ENCODE measurements at regions not wholly inside any gene's neighbourhood (a gene's known extent, or its start where the extent isn't known, plus 50 kb on each side); places are given as distances from the start of the nearest gene placed in this dataset.

GRCh38 chr2:8527031-8527430 lies 154.8 kb upstream of the ID2 start:
- no peak for DNase-seq (ENCODE audit: low read depth in 1 of 2, low spot score in 1 of 2)
- in situ Hi-C loops (cut with HindIII; ENCODE audit: low pct_unique_long_range_greater_than_20kb, low sequenced_read_pairs): no loop called here
- no peak for TF ChIP-seq JUND (IDR thresholded peaks at IDR 0.05; ENCODE audit: low read depth)

- no peak for TF ChIP-seq JUND (IDR thresholded peaks at IDR 0.05; ENCODE audit: low read depth)
- in situ Hi-C loops (cut with HindIII; ENCODE audit: low pct_unique_long_range_greater_than_20kb, low sequenced_read_pairs): no loop called here
Measured at GRCh38 chr2:8527676-8528075, 154.2 kb upstream of the ID2 start.

GRCh38 chr2:8528863-8529262 lies 153.0 kb upstream of the ID2 start:
- in situ Hi-C loops (cut with HindIII; ENCODE audit: low pct_unique_long_range_greater_than_20kb, low sequenced_read_pairs): no loop called here
- DNase-seq (ENCODE audit: low read depth in 1 of 2, low spot score in 1 of 2): no peak
- TF ChIP-seq JUND (IDR thresholded peaks at IDR 0.05; ENCODE audit: low read depth): no peak

More at GRCh38 chr2:8527676-8528075, 154.2 kb upstream of the ID2 start:
- no peak for DNase-seq (ENCODE audit: low read depth in 1 of 2, low spot score in 1 of 2)

GRCh38 chr2:8529706-8530277 lies 152.1 kb upstream of the ID2 start:
- DNase-seq (ENCODE audit: low read depth in 1 of 2, low spot score in 1 of 2): no peak
- in situ Hi-C loops (cut with HindIII; ENCODE audit: low pct_unique_long_range_greater_than_20kb, low sequenced_read_pairs): no loop called here
- TF ChIP-seq JUND (IDR thresholded peaks at IDR 0.05; ENCODE audit: low read depth): no peak

GRCh38 chr2:8531481-8531880 lies 150.4 kb upstream of the ID2 start:
- in situ Hi-C loops (cut with HindIII; ENCODE audit: low pct_unique_long_range_greater_than_20kb, low sequenced_read_pairs): no loop called here
- TF ChIP-seq JUND (IDR thresholded peaks at IDR 0.05; ENCODE audit: low read depth): no peak
- DNase-seq (ENCODE audit: low read depth in 1 of 2, low spot score in 1 of 2): no peak

- no peak for DNase-seq (ENCODE audit: low read depth in 1 of 2, low spot score in 1 of 2)
- no peak for TF ChIP-seq JUND (IDR thresholded peaks at IDR 0.05; ENCODE audit: low read depth)
- in situ Hi-C loops (cut with HindIII; ENCODE audit: low pct_unique_long_range_greater_than_20kb, low sequenced_read_pairs): no loop called here
Measured at GRCh38 chr2:8532438-8532837, 149.4 kb upstream of the ID2 start.

GRCh38 chr2:8533923-8534322 lies 147.9 kb upstream of the ID2 start:
- in situ Hi-C loops (cut with HindIII; ENCODE audit: low pct_unique_long_range_greater_than_20kb, low sequenced_read_pairs): no loop called here
- TF ChIP-seq JUND (IDR thresholded peaks at IDR 0.05; ENCODE audit: low read depth): no peak
- DNase-seq (ENCODE audit: low read depth in 1 of 2, low spot score in 1 of 2): no peak

GRCh38 chr2:8534386-8534728 lies 147.5 kb upstream of the ID2 start:
- no peak for DNase-seq (ENCODE audit: low read depth in 1 of 2, low spot score in 1 of 2)
- no peak for TF ChIP-seq JUND (IDR thresholded peaks at IDR 0.05; ENCODE audit: low read depth)
- in situ Hi-C loops (cut with HindIII; ENCODE audit: low pct_unique_long_range_greater_than_20kb, low sequenced_read_pairs): no loop called here

GRCh38 chr2:8534729-8535468 lies 147.0 kb upstream of the ID2 start:
- DNase-seq (ENCODE audit: low read depth in 1 of 2, low spot score in 1 of 2): no peak
- in situ Hi-C loops (cut with HindIII; ENCODE audit: low pct_unique_long_range_greater_than_20kb, low sequenced_read_pairs): no loop called here

GRCh38 chr2:8535469-8535795 lies 146.4 kb upstream of the ID2 start:
- no peak for DNase-seq (ENCODE audit: low read depth in 1 of 2, low spot score in 1 of 2)

More at GRCh38 chr2:8534729-8535468, 147.0 kb upstream of the ID2 start:
- TF ChIP-seq JUND (IDR thresholded peaks at IDR 0.05; ENCODE audit: low read depth): no peak

GRCh38 chr2:8535821-8536685 lies 145.8 kb upstream of the ID2 start:
- DNase-seq (ENCODE audit: low read depth in 1 of 2, low spot score in 1 of 2): no peak
- TF ChIP-seq JUND (IDR thresholded peaks at IDR 0.05; ENCODE audit: low read depth): no peak
- in situ Hi-C loops (cut with HindIII; ENCODE audit: low pct_unique_long_range_greater_than_20kb, low sequenced_read_pairs): no loop called here

More at GRCh38 chr2:8535469-8535795, 146.4 kb upstream of the ID2 start:
- no peak for TF ChIP-seq JUND (IDR thresholded peaks at IDR 0.05; ENCODE audit: low read depth)
- in situ Hi-C loops (cut with HindIII; ENCODE audit: low pct_unique_long_range_greater_than_20kb, low sequenced_read_pairs): no loop called here

GRCh38 chr2:8536686-8537561 lies 144.9 kb upstream of the ID2 start:
- no peak for DNase-seq (ENCODE audit: low read depth in 1 of 2, low spot score in 1 of 2)
- in situ Hi-C loops (cut with HindIII; ENCODE audit: low pct_unique_long_range_greater_than_20kb, low sequenced_read_pairs): no loop called here
- TF ChIP-seq JUND (IDR thresholded peaks at IDR 0.05; ENCODE audit: low read depth): no peak

Measured in T47D (cell line).